Islet precursor cell (in vitro differentiated cells): ENCODE measurements at regions not wholly inside any gene's neighbourhood (a gene's known extent, or its start where the extent isn't known, plus 50 kb on each side); places are given as distances from the start of the nearest gene placed in this dataset.
"Not testable (repeated sequence)": the region's sequence is repeated elsewhere in the genome, so short reads cannot be mapped to it uniquely, and the experiment has no call there.

Source experiments
- DNase-seq: peaks from one replicate; pipeline ENCODE4 v3.0.0-alpha.2; 2018

GRCh38 chr15:21018176-21018575 is 152.1 kb upstream of the POTEB2 start:
- DNase-seq = not testable (repeated sequence)

DNA sequence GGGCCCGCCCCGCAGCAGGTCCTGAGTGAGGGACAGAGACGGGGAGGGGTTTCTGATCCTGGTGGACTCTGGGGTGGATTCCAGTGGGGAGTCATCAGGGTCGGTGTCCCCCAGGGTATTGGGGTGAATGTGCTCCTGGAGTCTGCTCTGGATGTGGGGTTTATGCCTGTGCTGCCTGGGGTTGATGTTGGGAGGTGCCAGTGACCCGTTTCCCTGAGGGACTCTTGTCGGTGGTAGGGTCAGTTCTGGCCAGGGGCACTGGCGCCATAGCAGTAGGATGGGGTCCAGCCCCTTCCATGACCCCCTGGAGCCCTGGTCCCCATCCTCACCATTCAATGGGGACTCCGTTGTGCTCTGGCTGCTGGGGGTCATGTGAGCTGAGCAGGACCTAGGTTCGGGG is 151.2 kb upstream of the POTEB2 start:
- not testable (repeated sequence) for DNase-seq

DNA sequence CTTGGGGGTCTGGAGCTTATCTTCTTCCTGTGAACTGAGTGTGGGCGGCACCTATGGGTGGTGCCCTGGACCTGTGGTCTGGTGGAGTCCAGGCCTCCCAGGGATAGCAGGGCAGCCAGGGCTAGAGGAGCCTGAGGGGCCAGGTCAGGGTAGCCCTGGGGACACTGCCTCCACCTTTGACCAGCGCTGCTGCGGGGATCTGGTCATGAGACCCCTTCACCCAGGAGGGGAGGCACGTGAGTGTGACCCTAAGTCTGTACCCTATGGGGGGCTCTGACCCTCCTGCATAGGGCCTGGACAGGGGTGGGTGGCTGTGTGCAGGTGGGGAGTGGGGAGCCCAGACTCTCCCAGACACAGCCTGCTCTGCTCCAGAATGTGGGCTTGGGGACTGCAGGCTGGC is 150.5 kb upstream of the POTEB2 start:
- not testable (repeated sequence) for DNase-seq

DNA sequence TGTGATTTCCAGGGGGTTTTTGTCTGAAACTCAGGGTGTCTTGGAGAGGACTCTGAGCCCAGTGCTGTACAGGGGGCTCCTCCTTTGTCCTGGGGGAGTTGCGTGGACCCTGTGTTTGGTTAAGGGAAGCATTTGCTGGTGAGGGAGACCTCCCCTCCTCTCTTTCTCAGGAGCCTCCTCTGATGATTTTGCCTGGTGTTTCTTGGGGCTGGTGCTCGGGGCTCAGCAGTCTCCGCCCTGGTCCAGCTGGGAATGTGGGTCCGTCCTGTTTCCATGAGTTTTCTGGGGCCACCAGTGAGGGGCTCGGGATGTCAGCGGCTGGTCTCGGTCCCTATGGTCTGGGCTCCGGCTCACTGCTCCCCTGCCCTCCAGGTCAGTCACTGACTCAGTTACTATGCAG is 149.1 kb upstream of the POTEB2 start:
- DNase-seq = not testable (repeated sequence)

GRCh38 chr15:21013308-21013707 is 147.2 kb upstream of the POTEB2 start:
- DNase-seq = not testable (repeated sequence)

- not testable (repeated sequence) for DNase-seq
Observed at GRCh38 chr15:21009651-21010050, 143.5 kb upstream of the POTEB2 start.

- DNase-seq = not testable (repeated sequence)
Observed at GRCh38 chr15:21003459-21003858, 137.3 kb upstream of the POTEB2 start.

DNA sequence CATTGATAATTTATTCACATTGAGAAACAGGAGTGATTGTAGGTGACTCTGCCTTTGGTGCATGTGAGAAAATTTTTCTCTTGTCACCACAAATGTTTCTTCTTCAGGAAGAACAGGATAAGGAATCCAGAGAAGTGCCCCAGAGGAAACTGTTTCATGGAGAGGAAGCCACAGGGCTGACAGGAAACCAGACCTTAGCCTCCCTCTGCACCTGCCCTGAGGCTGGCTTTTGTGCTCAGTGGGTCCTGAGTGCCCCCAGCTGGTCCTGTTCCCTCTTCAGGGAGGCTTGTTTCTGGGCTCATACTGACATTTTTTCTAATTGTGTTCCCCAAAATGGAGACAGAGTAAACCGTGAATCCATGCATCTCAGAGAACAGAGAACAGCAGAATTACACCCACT is 135.8 kb upstream of the POTEB2 start:
- DNase-seq = not testable (repeated sequence)

- not testable (repeated sequence) for DNase-seq
Observed at GRCh38 chr15:20991691-20992090, 125.6 kb upstream of the POTEB2 start.

- not testable (repeated sequence) for DNase-seq
Observed at GRCh38 chr15:20991253-20991652, 125.1 kb upstream of the POTEB2 start.

- not testable (repeated sequence) for DNase-seq
Observed at GRCh38 chr15:20986775-20987174, 120.7 kb upstream of the POTEB2 start.

DNA sequence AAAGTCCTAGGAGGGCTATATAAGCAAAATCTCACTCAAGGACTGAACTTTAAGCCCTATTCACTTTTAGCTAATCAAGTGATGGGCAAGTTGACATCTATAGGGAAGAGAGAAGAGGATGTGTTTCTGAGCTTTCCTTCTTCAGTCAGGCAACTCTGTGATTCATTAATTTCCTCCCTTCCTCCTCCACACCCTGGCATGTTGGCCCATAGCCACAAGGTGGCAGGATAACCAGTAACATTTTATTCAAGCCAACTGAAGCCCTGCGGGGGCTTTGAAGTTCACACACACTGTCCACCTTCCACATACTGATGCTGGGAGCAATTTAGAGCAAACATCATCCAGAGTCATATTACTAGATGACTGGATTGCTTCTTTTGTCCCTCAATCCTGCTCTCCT is 111.9 kb upstream of the POTEB2 start:
- DNase-seq = not testable (repeated sequence)

DNA sequence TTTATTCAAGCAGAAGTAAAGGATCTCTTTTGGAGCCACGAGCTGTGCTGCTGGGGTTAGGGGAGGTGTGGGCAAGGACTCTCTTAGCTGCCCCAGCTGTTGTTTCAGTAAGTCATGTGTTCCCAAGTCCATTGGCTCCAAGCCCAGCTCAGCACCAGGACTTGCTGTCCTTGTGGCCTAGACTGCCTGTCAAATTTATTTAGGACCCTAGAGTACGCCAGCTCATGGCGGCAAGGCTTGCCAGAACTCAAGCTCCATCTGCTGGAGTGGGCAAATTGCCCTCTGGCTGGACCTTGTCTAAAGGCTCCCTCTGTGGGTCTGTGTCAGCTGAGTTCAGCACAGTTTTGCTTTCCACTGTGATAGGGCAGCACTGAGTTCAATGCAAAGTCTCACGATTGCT is 106.6 kb upstream of the POTEB2 start:
- DNase-seq = not testable (repeated sequence)

DNA sequence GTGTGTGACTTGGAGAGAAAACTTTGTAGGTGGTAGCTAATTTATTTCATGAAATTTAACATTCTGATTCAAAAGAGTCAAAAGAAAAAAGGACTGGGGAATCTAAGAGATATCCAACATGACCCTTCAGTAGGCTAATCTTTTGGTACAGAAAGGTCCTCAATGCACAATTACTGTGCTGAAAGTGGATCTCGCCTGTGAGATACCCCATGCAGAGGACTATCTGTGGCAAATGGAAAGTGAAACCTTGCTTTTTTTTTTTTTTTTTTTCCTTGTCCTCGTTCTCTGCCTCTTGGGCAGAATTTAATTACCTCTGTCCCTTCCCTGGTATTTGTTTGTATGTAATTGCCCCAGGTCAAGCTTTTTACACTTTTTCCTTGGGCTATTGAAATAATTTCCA is 93.2 kb upstream of the POTEB2 start:
- DNase-seq = not testable (repeated sequence)

DNA sequence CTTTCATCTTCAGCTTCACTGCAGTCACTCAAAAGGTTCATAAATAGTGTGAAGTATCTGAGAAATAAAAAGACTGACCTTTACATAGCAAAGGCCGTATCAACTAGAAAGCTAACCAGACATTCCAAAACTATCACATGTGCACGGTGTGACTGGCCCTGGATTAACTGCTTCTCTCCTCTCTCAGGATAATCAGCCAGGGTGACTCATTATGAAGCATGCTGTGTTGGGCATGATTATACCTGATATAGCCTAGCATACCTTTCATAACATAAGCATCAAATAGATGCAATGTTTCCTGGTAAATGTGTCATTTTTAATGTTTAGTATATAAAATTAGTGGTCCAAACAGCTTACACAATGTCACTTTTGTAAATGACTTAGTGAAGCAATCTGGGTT is 63.2 kb upstream of the POTEB2 start:
- DNase-seq = not testable (repeated sequence)
